HEK293T (cell line): ENCODE measurements at regions not wholly inside any gene's neighbourhood (a gene's known extent, or its start where the extent isn't known, plus 50 kb on each side); places are given as distances from the start of the nearest gene placed in this dataset.

Experiments used
- CTCF ChIA-PET: fragments of 350-600 bp; formaldehyde crosslinking; extraction: SDS; loops from one replicate; lab custom pipeline; 2021; ENCODE audit warnings: antibody characterized with exemption, inconsistent platforms; lab: Yijun Ruan, JAX
- POLR2A ChIA-PET: fragments of 350-600 bp; formaldehyde crosslinking; extraction: SDS; loops from one replicate; lab custom pipeline; 2020; ENCODE audit warnings: antibody characterized with exemption, inconsistent platforms; lab: Yijun Ruan, JAX
- DNase-seq: peaks from one replicate; pipeline ENCODE4 v3.0.0; 2012; ENCODE audit warnings: mixed read lengths; ENCODE audit errors: extremely low spot score
- ARNT ChIP-seq: fragments of 450-650 bp; IDR thresholded peaks from 2 replicates; pipeline ENCODE4 v1.6.1; 2017; ENCODE audit warnings: mild to moderate bottlenecking
- BHLHE40 ChIP-seq: fragments of 450-650 bp; IDR thresholded peaks from 2 replicates; pipeline ENCODE4 v1.6.1; 2016; ENCODE audit warnings: mild to moderate bottlenecking, moderate library complexity, borderline replicate concordance
- CTBP1 ChIP-seq: fragments of 450-650 bp; IDR thresholded peaks from 2 replicates; pipeline ENCODE4 v1.6.1; 2016; ENCODE audit warnings: borderline replicate concordance
- ELF4 ChIP-seq: fragments of 450-650 bp; IDR thresholded peaks from 2 replicates; pipeline ENCODE4 v1.6.1; 2017; ENCODE audit warnings: antibody characterized with exemption
- FOXA1 ChIP-seq: fragments of 450-650 bp; IDR thresholded peaks from 2 replicates; pipeline ENCODE4 v1.6.1; 2016; ENCODE audit warnings: mild to moderate bottlenecking
- FOXK2 ChIP-seq: fragments of 450-650 bp; IDR thresholded peaks from 2 replicates; pipeline ENCODE4 v1.6.1; 2016; ENCODE audit warnings: mild to moderate bottlenecking
- FOXM1 ChIP-seq: fragments of 450-650 bp; IDR thresholded peaks from 2 replicates; pipeline ENCODE4 v1.6.1; 2017; ENCODE audit warnings: mild to moderate bottlenecking, borderline replicate concordance
- HDGF ChIP-seq: fragments of 450-650 bp; IDR thresholded peaks from 2 replicates; pipeline ENCODE4 v1.6.1; 2017; ENCODE audit warnings: antibody characterized with exemption, borderline replicate concordance
- L3MBTL2 ChIP-seq: fragments of 450-650 bp; conservative IDR thresholded peaks from 2 replicates; pipeline ENCODE4 v1.6.1; 2016; ENCODE audit warnings: mild to moderate bottlenecking
- LEF1 ChIP-seq: fragments of 450-650 bp; IDR thresholded peaks from 2 replicates; pipeline ENCODE4 v1.6.1; 2017; ENCODE audit warnings: mild to moderate bottlenecking, borderline replicate concordance
- NFRKB ChIP-seq: fragments of 450-650 bp; IDR thresholded peaks from 2 replicates; pipeline ENCODE4 v1.6.1; 2016; ENCODE audit warnings: mild to moderate bottlenecking, moderate library complexity
- PKNOX1 ChIP-seq: fragments of 450-650 bp; IDR thresholded peaks from 2 replicates; pipeline ENCODE4 v1.6.1; 2016
- SP1 ChIP-seq: fragments of 450-650 bp; IDR thresholded peaks from 2 replicates; pipeline ENCODE4 v1.6.1; 2017
- SUZ12 ChIP-seq: fragments of 450-650 bp; IDR thresholded peaks from 2 replicates; pipeline ENCODE4 v1.6.1; 2016; ENCODE audit warnings: mild to moderate bottlenecking
- TARDBP ChIP-seq: fragments of 450-650 bp; IDR thresholded peaks from 2 replicates; pipeline ENCODE4 v1.6.1; 2016
- ZNF384 ChIP-seq: fragments of 450-650 bp; IDR thresholded peaks from 2 replicates; pipeline ENCODE4 v1.6.1; 2016

- POLR2A ChIA-PET: no interaction called here
- no peak for DNase-seq
- TF ChIP-seq LEF1: no peak
- no peak for TF ChIP-seq BHLHE40
- TF ChIP-seq ARNT: no peak
- TF ChIP-seq TARDBP: no peak
- no peak for TF ChIP-seq SP1
- no peak for TF ChIP-seq PKNOX1
- TF ChIP-seq ELF4: no peak
- no peak for TF ChIP-seq HDGF
- TF ChIP-seq NFRKB: no peak
- no peak for TF ChIP-seq FOXA1
- TF ChIP-seq SUZ12: no peak
- TF ChIP-seq ZNF384: no peak
- TF ChIP-seq FOXK2: no peak
- no peak for TF ChIP-seq L3MBTL2
- no peak for TF ChIP-seq FOXM1
- TF ChIP-seq CTBP1: no peak
- CTCF ChIA-PET: no interaction called here
Observed at GRCh38 chr22:48031589-48031988, 1269.1 kb downstream of the TBC1D22A start.

- CTCF ChIA-PET: no interaction called here
- DNase-seq: no peak
- POLR2A ChIA-PET: no interaction called here
- no peak for TF ChIP-seq NFRKB
- TF ChIP-seq FOXK2: no peak
- no peak for TF ChIP-seq ARNT
- TF ChIP-seq FOXA1: no peak
- TF ChIP-seq ZNF384: no peak
- TF ChIP-seq FOXM1: no peak
Observed at GRCh38 chr22:48025096-48025495, 1262.6 kb downstream of the TBC1D22A start.

- ChIA-PET POLR2A (no interaction called here), CTCF (no interaction called here)
- no peak for TF ChIP-seq TARDBP
- no peak for TF ChIP-seq ARNT
- no peak for TF ChIP-seq FOXK2
- TF ChIP-seq CTBP1: no peak
- TF ChIP-seq NFRKB: no peak
- no peak for TF ChIP-seq ZNF384
- TF ChIP-seq PKNOX1: no peak
- TF ChIP-seq SUZ12: no peak
- no peak for TF ChIP-seq ELF4
- no peak for TF ChIP-seq FOXA1
- no peak for TF ChIP-seq BHLHE40
- TF ChIP-seq SP1: no peak
- no peak for TF ChIP-seq FOXM1
- TF ChIP-seq LEF1: no peak
- no peak for DNase-seq
Observed at GRCh38 chr22:48021991-48022401, 1259.5 kb downstream of the TBC1D22A start.

GRCh38 chr22:48018346-48018745 is 1255.9 kb downstream of the TBC1D22A start:
- no peak for DNase-seq
- ChIA-PET POLR2A (no interaction called here), CTCF (no interaction called here)
- TF ChIP-seq BHLHE40 (no peak), HDGF (no peak), LEF1 (no peak), ARNT (no peak), ELF4 (no peak), ZNF384 (no peak), SUZ12 (no peak), NFRKB (no peak), FOXA1 (no peak), CTBP1 (no peak)

GRCh38 chr22:48015701-48016100 is 1253.3 kb downstream of the TBC1D22A start:
- no peak for DNase-seq
- POLR2A ChIA-PET: no interaction called here

GRCh38 chr22:48004936-48005335 is 1242.5 kb downstream of the TBC1D22A start:
- DNase-seq: no peak
- POLR2A ChIA-PET: no interaction called here
- TF ChIP-seq SUZ12 (no peak), FOXK2 (no peak), TARDBP (no peak), SP1 (no peak), CTBP1 (no peak), L3MBTL2 (no peak), ELF4 (no peak), FOXM1 (no peak), ZNF384 (no peak), PKNOX1 (no peak), HDGF (no peak), NFRKB (no peak), ARNT (no peak), BHLHE40 (no peak)
- CTCF ChIA-PET: no interaction called here

More at GRCh38 chr22:48015701-48016100, 1253.3 kb downstream of the TBC1D22A start:
- no peak for TF ChIP-seq ZNF384
- TF ChIP-seq SUZ12: no peak
- no peak for TF ChIP-seq PKNOX1
- CTCF ChIA-PET: interaction anchor here (0.6 kb wide), 1 partner anchor 854 kb away, joined by 3 read pairs; no protein-coding TSS in a partner anchor
